Neural progenitor cell (in vitro differentiated cells): ENCODE measurements at regions not wholly inside any gene's neighbourhood (a gene's known extent, or its start where the extent isn't known, plus 50 kb on each side); places are given as distances from the start of the nearest gene placed in this dataset.
A peak's percentile ranks its signal among the peaks of the same experiment; 100 is the strongest.

Experiments
- DNase-seq: peaks from one replicate; pipeline ENCODE4 v3.0.0-alpha.2; 2016; ENCODE audit warnings: low spot score
- H2AFZ ChIP-seq: fragments of 200-600 bp; sonication (generic); replicated peaks from 2 replicates; pipeline ENCODE4 v1.6.1; 2016; ENCODE audit warnings: antibody characterized with exemption
- H3F3A ChIP-seq: fragments of 200-600 bp; sonication (generic); 2 replicates; pipeline ENCODE4 v1.6.1; 2016; ENCODE audit warnings: antibody characterized with exemption, low read depth
- H3K27ac ChIP-seq: fragments of 200-600 bp; sonication (generic); 2 replicates; pipeline ENCODE4 v1.5.1; 2016; ENCODE audit warnings: mild to moderate bottlenecking
- H3K27me3 ChIP-seq: fragments of 200-600 bp; sonication (generic); 2 replicates; pipeline ENCODE4 v1.6.1; 2016; ENCODE audit warnings: mild to moderate bottlenecking, moderate library complexity
- H3K36me3 ChIP-seq: fragments of 200-600 bp; sonication (generic); 2 replicates; pipeline ENCODE4 v1.5.1; 2016
- H3K4me1 ChIP-seq: fragments of 200-600 bp; sonication (generic); 2 replicates; pipeline ENCODE4 v1.6.1; 2016; ENCODE audit warnings: mixed run types
- H3K4me2 ChIP-seq: fragments of 200-600 bp; sonication (generic); 2 replicates; pipeline ENCODE4 v1.6.1; 2016
- H3K4me3 ChIP-seq: fragments of 200-600 bp; sonication (generic); 2 replicates; pipeline ENCODE4 v1.5.1; 2016
- H3K79me2 ChIP-seq: fragments of 200-600 bp; sonication (generic); 2 replicates; pipeline ENCODE4 v1.6.1; 2016; ENCODE audit warnings: low read depth
- H3K9ac ChIP-seq: fragments of 200-600 bp; sonication (generic); 2 replicates; pipeline ENCODE4 v1.6.1; 2016
- H3K9me3 ChIP-seq: fragments of 200-600 bp; sonication (generic); 2 replicates; pipeline ENCODE4 v1.5.1; 2016; ENCODE audit warnings: low read depth
- H4K20me1 ChIP-seq: fragments of 200-600 bp; sonication (generic); 2 replicates; pipeline ENCODE4 v1.6.1; 2016; ENCODE audit warnings: low read depth
- H3K27ac Mint-ChIP-seq: 3 replicates; pipeline ENCODE4 v1.8.0; 2021; ENCODE audit warnings: mixed read lengths
- H3K27me3 Mint-ChIP-seq: 2 replicates; pipeline ENCODE4 v1.8.0; 2022; ENCODE audit warnings: low read depth, mild to moderate bottlenecking, inconsistent platforms, moderate library complexity, mixed read lengths; ENCODE audit not compliant: insufficient read depth
- H3K36me3 Mint-ChIP-seq: 3 replicates; pipeline ENCODE4 v1.8.0; 2021; ENCODE audit warnings: mixed read lengths
- H3K4me1 Mint-ChIP-seq: 3 replicates; pipeline ENCODE4 v1.8.0; 2021; ENCODE audit warnings: mixed read lengths
- H3K4me3 Mint-ChIP-seq: 3 replicates; pipeline ENCODE4 v1.8.0; 2021; ENCODE audit warnings: mild to moderate bottlenecking, moderate library complexity, mixed read lengths
- H3K9me3 Mint-ChIP-seq: 3 replicates; pipeline ENCODE4 v1.8.0; 2020; ENCODE audit warnings: mixed read lengths
- EZH2 ChIP-seq: fragments of 200-600 bp; sonication (generic); IDR thresholded peaks from 2 replicates; pipeline ENCODE4 v1.6.1; 2017; ENCODE audit warnings: antibody characterized with exemption, mild to moderate bottlenecking, moderate library complexity
- EZH2phosphoT487 ChIP-seq: fragments of 200-600 bp; sonication (generic); IDR thresholded peaks from 2 replicates; pipeline ENCODE4 v1.6.1; 2017; ENCODE audit warnings: antibody characterized with exemption
- TF ChIP-seq, protein P1 (sequence below): fragments of 200-600 bp; sonication (generic); IDR thresholded peaks from 2 replicates; pipeline ENCODE4 v1.5.1; 2017; ENCODE audit warnings: antibody characterized with exemption, mild to moderate bottlenecking

DNA sequence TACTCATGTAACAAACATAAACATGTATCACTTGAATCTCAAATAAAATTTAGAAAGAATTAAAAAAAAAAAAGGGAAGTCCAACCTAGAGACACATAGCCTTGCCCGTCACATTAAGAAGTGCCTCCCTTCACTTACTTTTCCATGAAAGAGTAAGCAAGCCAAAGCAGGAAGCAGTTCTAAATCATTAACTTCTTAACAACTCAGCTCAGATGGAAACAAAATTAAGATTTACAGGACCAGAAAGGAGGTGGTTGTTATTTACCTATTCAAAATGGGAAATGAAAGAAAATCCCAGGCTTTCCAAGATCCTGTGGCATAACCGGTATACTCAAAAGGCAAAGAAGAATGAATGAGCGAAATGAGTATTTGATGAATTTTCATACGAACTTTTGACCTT, 258.6 kb upstream of the DCN start:
- no peaks in the 10 kb centered on the region for H3K36me3 Mint-ChIP-seq
- TF ChIP-seq EZH2phosphoT487 = no peak
- Histone ChIP-seq H2AFZ (no peak overlapping the region), H3K9me3 (no peaks in the 10 kb centered on the region), H3K4me1 (peaks cover 6% of the 10 kb centered on the region), H3K4me3 (no peak overlapping the region), H3K36me3 (no peaks in the 10 kb centered on the region), H3K79me2 (no peaks in the 10 kb centered on the region), H4K20me1 (no peaks in the 10 kb centered on the region), H3K27me3 (no peaks in the 10 kb centered on the region), H3K9ac (no peak overlapping the region), H3F3A (no peaks in the 10 kb centered on the region), H3K27ac (no peak overlapping the region), H3K4me2 (no peak overlapping the region)
- no peak for DNase-seq
- no peak overlapping the region for H3K4me3 Mint-ChIP-seq
- H3K9me3 Mint-ChIP-seq = no peaks in the 10 kb centered on the region
- H3K27me3 Mint-ChIP-seq = no peaks in the 10 kb centered on the region
- H3K27ac Mint-ChIP-seq = no peak overlapping the region
- H3K4me1 Mint-ChIP-seq = no peaks in the 10 kb centered on the region

DNA sequence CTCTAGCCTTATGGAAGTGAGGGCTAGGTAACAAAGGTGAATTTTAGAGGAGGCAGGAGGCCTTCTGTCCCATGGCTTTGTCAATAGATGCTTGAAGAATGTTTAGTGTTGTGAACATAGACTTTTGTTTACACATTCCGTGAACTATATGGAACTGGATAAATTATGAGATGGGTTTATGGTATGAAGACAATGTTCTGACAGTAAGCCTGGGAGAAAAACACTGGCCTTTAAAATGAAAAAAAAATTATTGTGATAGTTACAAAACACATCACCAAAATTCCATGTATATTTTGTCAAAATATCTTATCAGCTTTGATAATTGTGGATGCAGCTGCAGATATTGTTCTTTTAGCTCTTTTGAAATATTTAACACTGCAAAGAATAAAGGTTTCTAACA, 251.5 kb upstream of the DCN start:
- peaks cover 2% of the 10 kb centered on the region for H3K9me3 Mint-ChIP-seq
- no peak overlapping the region for H2AFZ ChIP-seq
- H3K36me3 ChIP-seq = no peaks in the 10 kb centered on the region
- peaks cover 4% of the 10 kb centered on the region for H3K4me1 ChIP-seq
- no peaks in the 10 kb centered on the region for H3K27me3 Mint-ChIP-seq
- no peak overlapping the region for H3K4me3 Mint-ChIP-seq
- no peak overlapping the region for H3K27ac Mint-ChIP-seq
- no peak overlapping the region for H3K4me3 ChIP-seq
- H3K4me1 Mint-ChIP-seq = peaks cover 26% of the 10 kb centered on the region
- TF ChIP-seq EZH2phosphoT487 (no peak), EZH2 (no peak)
- TF ChIP-seq, protein P1, sequence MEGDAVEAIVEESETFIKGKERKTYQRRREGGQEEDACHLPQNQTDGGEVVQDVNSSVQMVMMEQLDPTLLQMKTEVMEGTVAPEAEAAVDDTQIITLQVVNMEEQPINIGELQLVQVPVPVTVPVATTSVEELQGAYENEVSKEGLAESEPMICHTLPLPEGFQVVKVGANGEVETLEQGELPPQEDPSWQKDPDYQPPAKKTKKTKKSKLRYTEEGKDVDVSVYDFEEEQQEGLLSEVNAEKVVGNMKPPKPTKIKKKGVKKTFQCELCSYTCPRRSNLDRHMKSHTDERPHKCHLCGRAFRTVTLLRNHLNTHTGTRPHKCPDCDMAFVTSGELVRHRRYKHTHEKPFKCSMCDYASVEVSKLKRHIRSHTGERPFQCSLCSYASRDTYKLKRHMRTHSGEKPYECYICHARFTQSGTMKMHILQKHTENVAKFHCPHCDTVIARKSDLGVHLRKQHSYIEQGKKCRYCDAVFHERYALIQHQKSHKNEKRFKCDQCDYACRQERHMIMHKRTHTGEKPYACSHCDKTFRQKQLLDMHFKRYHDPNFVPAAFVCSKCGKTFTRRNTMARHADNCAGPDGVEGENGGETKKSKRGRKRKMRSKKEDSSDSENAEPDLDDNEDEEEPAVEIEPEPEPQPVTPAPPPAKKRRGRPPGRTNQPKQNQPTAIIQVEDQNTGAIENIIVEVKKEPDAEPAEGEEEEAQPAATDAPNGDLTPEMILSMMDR = no peak
- no peaks in the 10 kb centered on the region for H3K79me2 ChIP-seq
- H3K9me3 ChIP-seq = no peaks in the 10 kb centered on the region
- H3K36me3 Mint-ChIP-seq = no peaks in the 10 kb centered on the region
- DNase-seq = no peak
- H3K27ac ChIP-seq = no peak overlapping the region
- H3K9ac ChIP-seq = no peak overlapping the region
- no peaks in the 10 kb centered on the region for H4K20me1 ChIP-seq
- no peaks in the 10 kb centered on the region for H3K27me3 ChIP-seq
- no peak overlapping the region for H3K4me2 ChIP-seq
- H3F3A ChIP-seq = no peaks in the 10 kb centered on the region

DNA sequence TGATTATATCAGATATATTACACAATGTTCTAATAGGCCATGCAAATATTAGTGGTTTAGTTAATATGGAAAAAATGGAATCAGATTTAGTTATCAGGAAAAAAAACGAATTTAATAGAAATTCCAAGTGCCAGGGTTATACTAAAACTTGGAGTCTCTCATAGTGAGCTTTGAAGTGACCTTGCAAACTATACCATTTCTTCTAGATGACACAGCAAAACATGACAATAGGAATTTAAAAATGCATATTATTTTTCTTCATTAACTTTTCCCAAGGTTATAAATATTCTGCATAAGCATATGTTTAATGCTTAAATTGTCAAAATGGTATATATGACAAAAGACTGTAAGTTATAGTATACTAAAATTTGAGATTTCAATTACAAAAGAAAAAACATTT, 250.1 kb upstream of the DCN start:
- no peaks in the 10 kb centered on the region for H3K9me3 ChIP-seq

DNA sequence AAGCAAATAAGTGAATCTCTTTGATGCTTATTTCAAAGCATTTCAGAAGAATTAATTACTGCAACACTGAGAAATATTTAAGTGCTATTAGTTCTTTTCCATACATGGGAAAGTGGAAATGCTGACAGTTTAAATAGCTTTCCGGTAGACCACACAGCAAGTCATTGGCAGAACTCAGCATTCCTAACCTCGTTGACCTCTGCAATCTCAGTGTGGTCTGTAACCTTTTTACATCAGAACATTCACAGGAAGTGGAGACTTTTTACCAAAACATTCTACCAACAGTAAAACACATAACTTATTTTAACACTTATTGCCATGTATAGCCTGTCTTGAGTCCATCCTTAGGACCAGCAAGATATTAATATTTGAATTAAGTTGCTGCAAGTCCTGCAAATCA, 249.5 kb upstream of the DCN start:
- no peaks in the 10 kb centered on the region for H3K36me3 ChIP-seq
- H3K27ac Mint-ChIP-seq = peak overlapping the region; percentile 6
- TF ChIP-seq EZH2 = no peak
- TF ChIP-seq, protein P1 = no peak
- no peak for TF ChIP-seq EZH2phosphoT487
- H3K27me3 ChIP-seq = no peaks in the 10 kb centered on the region
- no peaks in the 10 kb centered on the region for H3K79me2 ChIP-seq
- no peak overlapping the region for H3K4me3 ChIP-seq
- no peak overlapping the region for H3K27ac ChIP-seq
- peaks cover 4% of the 10 kb centered on the region for H3K4me1 ChIP-seq
- H3K4me3 Mint-ChIP-seq = no peak overlapping the region
- H2AFZ ChIP-seq = no peak overlapping the region
- H3K4me1 Mint-ChIP-seq = peaks cover 26% of the 10 kb centered on the region
- no peaks in the 10 kb centered on the region for H3K36me3 Mint-ChIP-seq
- no peak overlapping the region for H3K9ac ChIP-seq
- no peaks in the 10 kb centered on the region for H4K20me1 ChIP-seq
- H3K9me3 Mint-ChIP-seq = peaks cover 2% of the 10 kb centered on the region
- DNase-seq = peak; percentile 60
- no peaks in the 10 kb centered on the region for H3F3A ChIP-seq
- no peaks in the 10 kb centered on the region for H3K9me3 ChIP-seq
- H3K27me3 Mint-ChIP-seq = no peaks in the 10 kb centered on the region
- peak overlapping the region; percentile 32 for H3K4me2 ChIP-seq

More for the DNA sequence above, 250.1 kb upstream of the DCN start:
- Histone ChIP-seq H4K20me1 (no peaks in the 10 kb centered on the region), H3K4me1 (peaks cover 4% of the 10 kb centered on the region), H3K27me3 (no peaks in the 10 kb centered on the region), H3K27ac (no peak overlapping the region), H2AFZ (no peak overlapping the region), H3K9ac (no peak overlapping the region), H3K36me3 (no peaks in the 10 kb centered on the region), H3K79me2 (no peaks in the 10 kb centered on the region), H3K4me2 (no peak overlapping the region), H3F3A (no peaks in the 10 kb centered on the region), H3K4me3 (no peak overlapping the region)
- TF ChIP-seq EZH2 = no peak
- TF ChIP-seq, protein P1 = no peak
- TF ChIP-seq EZH2phosphoT487 = no peak
- Mint-ChIP-seq H3K9me3 (peaks cover 2% of the 10 kb centered on the region), H3K4me3 (no peak overlapping the region), H3K4me1 (peaks cover 26% of the 10 kb centered on the region), H3K27ac (no peak overlapping the region), H3K36me3 (no peaks in the 10 kb centered on the region), H3K27me3 (no peaks in the 10 kb centered on the region)
- no peak for DNase-seq
